ENCODE measurements at regions not wholly inside any gene's neighbourhood (a gene's known extent, or its start where the extent isn't known, plus 50 kb on each side); places are given as distances from the start of the nearest gene placed in this dataset.

DNA sequence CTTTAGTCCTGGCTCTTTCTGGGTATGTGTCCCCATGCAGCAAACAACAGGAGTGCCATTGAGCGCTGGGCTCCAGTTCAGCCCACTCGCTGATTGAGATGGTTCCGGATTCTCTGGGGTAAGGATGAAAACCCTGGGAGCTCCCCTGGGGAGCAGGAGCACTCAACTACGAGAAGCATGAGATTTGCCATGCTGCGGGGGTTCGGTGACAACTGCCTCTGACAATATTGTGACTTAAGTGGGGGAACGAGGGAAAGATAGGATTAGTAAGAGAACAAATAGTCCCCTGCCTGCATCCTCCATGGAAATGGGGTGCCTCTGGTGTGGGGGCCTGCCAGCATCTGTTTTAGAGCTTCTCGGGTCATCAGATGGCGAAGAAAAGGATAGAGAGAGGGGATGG, 123.6 kb upstream of the IPO9 start:
- intact Hi-C loops (cut with DNase I) = loop anchor here (2.0 kb wide), 2 partner anchors 147 to 149 kb away; no protein-coding TSS in a partner anchor
- TF ChIP-seq, protein P1, sequence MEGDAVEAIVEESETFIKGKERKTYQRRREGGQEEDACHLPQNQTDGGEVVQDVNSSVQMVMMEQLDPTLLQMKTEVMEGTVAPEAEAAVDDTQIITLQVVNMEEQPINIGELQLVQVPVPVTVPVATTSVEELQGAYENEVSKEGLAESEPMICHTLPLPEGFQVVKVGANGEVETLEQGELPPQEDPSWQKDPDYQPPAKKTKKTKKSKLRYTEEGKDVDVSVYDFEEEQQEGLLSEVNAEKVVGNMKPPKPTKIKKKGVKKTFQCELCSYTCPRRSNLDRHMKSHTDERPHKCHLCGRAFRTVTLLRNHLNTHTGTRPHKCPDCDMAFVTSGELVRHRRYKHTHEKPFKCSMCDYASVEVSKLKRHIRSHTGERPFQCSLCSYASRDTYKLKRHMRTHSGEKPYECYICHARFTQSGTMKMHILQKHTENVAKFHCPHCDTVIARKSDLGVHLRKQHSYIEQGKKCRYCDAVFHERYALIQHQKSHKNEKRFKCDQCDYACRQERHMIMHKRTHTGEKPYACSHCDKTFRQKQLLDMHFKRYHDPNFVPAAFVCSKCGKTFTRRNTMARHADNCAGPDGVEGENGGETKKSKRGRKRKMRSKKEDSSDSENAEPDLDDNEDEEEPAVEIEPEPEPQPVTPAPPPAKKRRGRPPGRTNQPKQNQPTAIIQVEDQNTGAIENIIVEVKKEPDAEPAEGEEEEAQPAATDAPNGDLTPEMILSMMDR (IDR thresholded peaks at IDR 0.05) = no peak
- TF ChIP-seq POLR2A (IDR thresholded peaks at IDR 0.05) = no peak
- H3K27me3 ChIP-seq = no peaks in the 10 kb centered on the region
- H3K4me1 ChIP-seq (replicated peaks in 1 of 2) = peaks cover 0 to 20% of the 10 kb centered on the region in 2 donors
- H3K4me3 ChIP-seq = no peak overlapping the region
- no peak for DNase-seq
- no peaks in the 10 kb centered on the region for H3K9me3 ChIP-seq (replicated peaks in 1 of 3)
- no peaks in the 10 kb centered on the region for H3K36me3 ChIP-seq (replicated peaks in 1 of 2)
- WGBS, 4 donors = 79 to 90% (median 86%) methylated on average over 9 of the region's 9 CpGs
- no peak overlapping the region for H3K27ac ChIP-seq

DNA sequence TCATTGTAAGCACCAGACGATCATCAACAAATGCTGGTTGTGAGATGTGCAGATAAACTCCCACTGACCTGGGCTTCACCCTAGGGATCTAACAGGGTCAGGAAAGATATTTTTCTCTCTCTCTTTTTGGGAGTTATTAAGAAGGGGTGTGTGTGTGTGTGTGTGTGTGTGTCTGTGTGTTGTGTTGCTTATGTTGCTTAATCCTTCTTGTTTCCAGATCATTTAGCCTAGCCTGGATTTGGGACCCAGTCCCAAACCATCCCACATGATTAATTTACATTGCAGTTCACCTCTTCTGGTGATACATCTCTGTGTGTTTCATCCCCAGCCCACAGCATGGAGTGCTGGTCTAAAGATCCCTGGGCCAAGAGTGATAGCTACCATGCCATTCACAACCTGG, 122.8 kb upstream of the IPO9 start:
- TF ChIP-seq, protein P1 (IDR thresholded peaks at IDR 0.05) = no peak
- TF ChIP-seq POLR2A (IDR thresholded peaks at IDR 0.05) = no peak

DNA sequence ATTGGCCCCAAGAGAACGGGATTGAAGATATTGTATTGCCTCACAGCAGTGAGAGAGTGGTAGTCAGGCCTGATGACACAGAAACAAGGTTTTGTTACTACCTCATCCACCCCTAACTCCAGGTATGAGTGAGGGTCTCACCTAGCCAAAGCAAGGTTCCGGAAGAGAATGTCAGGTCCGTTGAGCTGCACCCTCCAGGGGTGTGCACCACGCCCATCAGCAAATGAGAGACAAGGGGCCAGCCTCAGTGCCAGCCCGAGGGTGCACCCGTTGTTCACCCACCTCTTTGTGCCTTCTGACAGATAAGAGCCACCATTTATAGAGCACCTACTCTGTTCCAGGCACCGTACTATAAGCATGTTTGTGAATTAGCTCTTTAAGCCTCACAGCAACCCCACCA, 121.9 kb upstream of the IPO9 start:
- 83 to 92% (median 86%) methylated on average over 7 of the region's 7 CpGs for WGBS, 4 donors
- TF ChIP-seq, protein P1 (IDR thresholded peaks at IDR 0.05) = no peak
- TF ChIP-seq POLR2A (IDR thresholded peaks at IDR 0.05) = no peak
- intact Hi-C loops (cut with DNase I) = no loop called here
- Histone ChIP-seq H3K9me3 (replicated peaks in 1 of 3) (no peaks in the 10 kb centered on the region), H3K36me3 (replicated peaks in 1 of 2) (no peaks in the 10 kb centered on the region), H3K4me1 (replicated peaks in 1 of 2) (peaks cover 0 to 22% of the 10 kb centered on the region in 2 donors), H3K27me3 (no peaks in the 10 kb centered on the region), H3K27ac (no peak overlapping the region), H3K4me3 (no peak overlapping the region)
- no peak for DNase-seq

More for the DNA sequence above, 122.8 kb upstream of the IPO9 start:
- Histone ChIP-seq H3K27ac (no peak overlapping the region), H3K27me3 (no peaks in the 10 kb centered on the region), H3K4me1 (replicated peaks in 1 of 2) (peaks cover 0 to 21% of the 10 kb centered on the region in 2 donors), H3K4me3 (no peak overlapping the region), H3K36me3 (replicated peaks in 1 of 2) (no peaks in the 10 kb centered on the region), H3K9me3 (replicated peaks in 1 of 3) (no peaks in the 10 kb centered on the region)
- WGBS, 4 donors = 27 to 38% (median 35%) methylated on average over 1 of the region's 1 CpG
- no peak for DNase-seq
- intact Hi-C loops (cut with DNase I) = no loop called here

DNA sequence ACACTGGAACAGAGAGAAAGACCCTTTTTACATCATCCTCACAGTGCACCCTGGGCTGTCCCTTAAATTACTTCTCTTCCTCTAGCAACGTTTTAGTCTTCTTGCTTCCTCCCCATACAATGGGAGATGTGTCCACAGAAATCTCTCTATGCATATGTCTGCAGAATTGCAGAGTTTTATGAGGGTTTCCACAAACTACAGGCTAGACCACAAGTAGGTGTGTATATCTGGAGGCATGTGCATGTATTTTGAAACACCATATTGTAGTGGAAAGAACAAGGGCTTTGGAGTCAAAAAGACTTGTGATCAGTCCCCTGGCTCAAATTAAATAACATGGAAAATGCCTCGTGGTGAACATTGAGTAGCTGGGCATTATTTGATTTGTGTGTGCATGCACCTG, 121.3 kb upstream of the IPO9 start:
- Histone ChIP-seq H3K4me3 (no peak overlapping the region), H3K27ac (no peak overlapping the region), H3K27me3 (no peaks in the 10 kb centered on the region), H3K9me3 (replicated peaks in 1 of 3) (no peaks in the 10 kb centered on the region), H3K36me3 (replicated peaks in 1 of 2) (no peaks in the 10 kb centered on the region), H3K4me1 (replicated peaks in 1 of 2) (peaks cover 0 to 29% of the 10 kb centered on the region in 2 donors)
- DNase-seq = no peak
- TF ChIP-seq, protein P1 (IDR thresholded peaks at IDR 0.05) = no peak
- TF ChIP-seq POLR2A (IDR thresholded peaks at IDR 0.05) = no peak
- 38 to 47% (median 44%) methylated on average over 2 of the region's 2 CpGs for WGBS, 4 donors
- intact Hi-C loops (cut with DNase I) = loop anchor here (2.0 kb wide), 2 partner anchors 85 to 87 kb away; no protein-coding TSS in a partner anchor
